OCI-LY7 (cell line): ENCODE measurements at regions not wholly inside any gene's neighbourhood (a gene's known extent, or its start where the extent isn't known, plus 50 kb on each side); places are given as distances from the start of the nearest gene placed in this dataset.

ENCODE experiments used
- CTCF ChIP-seq: fragments of 200-600 bp; sonication (generic); conservative IDR thresholded peaks from 2 replicates; pipeline ENCODE4 v1.5.1; 2014; ENCODE audit warnings: mild to moderate bottlenecking, antibody characterized with exemption, low read length, moderate library complexity, mixed read lengths
- EZH2phosphoT487 ChIP-seq: fragments of 200-600 bp; sonication (generic); IDR thresholded peaks from 2 replicates; pipeline ENCODE4 v1.6.1; 2018; ENCODE audit warnings: low read depth, borderline replicate concordance, mild to moderate bottlenecking, mixed run types, antibody characterized with exemption, low read length, moderate library complexity, mixed read lengths

DNA sequence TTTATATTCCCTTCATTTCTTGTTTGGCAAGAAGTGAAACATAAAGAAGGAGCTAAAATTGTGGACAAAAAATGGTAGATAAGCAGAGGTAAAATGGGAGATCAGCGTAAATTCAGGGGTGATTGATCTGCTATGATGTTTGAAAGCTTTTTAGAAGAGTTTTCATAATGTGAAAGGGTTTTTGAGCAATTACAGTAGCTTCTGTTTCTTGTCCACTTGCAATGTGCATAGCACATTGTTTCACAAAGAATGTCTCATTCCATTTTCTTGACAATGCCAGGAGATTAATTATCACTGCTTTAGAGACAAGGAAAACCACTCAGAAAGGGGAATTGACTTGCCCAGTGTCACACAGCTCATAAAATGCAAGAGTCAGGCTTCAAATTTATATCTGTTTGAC is 65.9 kb upstream of the PLPPR4 start:
- TF ChIP-seq CTCF = no peak
- TF ChIP-seq EZH2phosphoT487 = no peak
